NT2/D1 (cell line): ENCODE measurements at regions not wholly inside any gene's neighbourhood (a gene's known extent, or its start where the extent isn't known, plus 50 kb on each side); places are given as distances from the start of the nearest gene placed in this dataset.

Experiments
- SUZ12 ChIP-seq: IDR thresholded peaks from 2 replicates; pipeline ENCODE4 v1.6.1; 2011; ENCODE audit not compliant: insufficient read length, insufficient read depth; ENCODE audit errors: extremely low read depth
- ZNF274 ChIP-seq: IDR thresholded peaks from 2 replicates; pipeline ENCODE4 v1.6.1; 2011; ENCODE audit warnings: mild to moderate bottlenecking, low read depth, low read length

- TF ChIP-seq SUZ12 (no peak), ZNF274 (no peak)
Observed at GRCh38 chr5:68950930-68951329, 142.9 kb upstream of the SLC30A5 start.
